ENCODE measurements at regions not wholly inside any gene's neighbourhood (a gene's known extent, or its start where the extent isn't known, plus 50 kb on each side); places are given as distances from the start of the nearest gene placed in this dataset.

DNA sequence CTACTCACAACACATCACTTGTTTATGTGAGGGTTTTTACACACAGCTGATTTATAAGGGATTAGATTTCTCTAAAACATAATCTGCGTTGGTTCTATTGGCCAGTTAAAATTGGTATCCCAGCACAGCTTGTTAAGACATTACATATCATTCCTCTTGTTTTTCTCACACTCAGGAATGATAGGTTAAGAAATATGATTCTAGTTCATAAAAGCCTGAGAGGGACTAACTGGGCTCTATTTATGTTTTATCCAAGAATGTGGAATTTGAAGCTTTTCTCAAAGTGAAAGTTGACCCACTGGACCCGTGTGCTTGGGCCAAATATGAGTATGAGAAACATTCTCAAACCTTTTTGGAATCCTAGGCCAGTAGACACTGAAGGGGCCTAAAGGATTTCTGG is 117.3 kb downstream of the TMEM170B start:
- Histone ChIP-seq H3K36me3 (ENCODE audit: control insufficient read depth in 2 of 2, extremely low read depth in 1 of 2, insufficient read depth in 2 of 2, low read length in 2 of 2) (no peaks in the 10 kb centered on the region), H4K20me1 (replicated peaks; ENCODE audit: control insufficient read depth, extremely low read depth, insufficient read depth, low read length) (no peaks in the 10 kb centered on the region), H3K27ac (ENCODE audit: insufficient read depth, low read depth, low read length) (peak overlapping the region; percentile 99), H3K4me1 (ENCODE audit: control insufficient read depth, extremely low read depth, insufficient read depth, low read length) (peaks cover 55% of the 10 kb centered on the region), H3K79me2 (ENCODE audit: control insufficient read depth, insufficient read depth, low read length) (no peaks in the 10 kb centered on the region), H3K9me3 (replicated peaks; ENCODE audit: control insufficient read depth, insufficient read depth, low read length) (no peaks in the 10 kb centered on the region), H2AFZ (ENCODE audit: low read depth, low read length) (no peak overlapping the region), H3K4me2 (ENCODE audit: insufficient read depth, low read length) (peak overlapping the region; percentile 32), H3K9ac (replicated peaks; ENCODE audit: extremely low read depth, insufficient read depth, low read length) (peak overlapping the region; percentile 84), H3K9me1 (replicated peaks; ENCODE audit: control insufficient read depth, extremely low read depth, insufficient read depth, low read length) (no peaks in the 10 kb centered on the region), H3K27me3 (ENCODE audit: control insufficient read depth in 2 of 2, insufficient read depth in 2 of 2, low read length in 2 of 2) (no peaks in the 10 kb centered on the region), H3K4me3 (replicated peaks in 1 of 3; ENCODE audit: insufficient read depth in 1 of 3, low read depth in 1 of 3, low read length in 3 of 3) (no peak overlapping the region)
- ChIA-PET CTCF (interaction anchor here (0.6 to 8.1 kb wide), 36 partner anchors 36 to 1239 kb away, joined by 3 to 120 read pairs (median 5); partner anchors contain the start of genes EDN1 and HIVEP1), POLR2A (interaction anchor here (1.3 to 6.9 kb wide), 5 partner anchors 42 to 640 kb away, joined by 3 to 210 read pairs (median 9); partner anchors contain the start of gene EDN1)
- dilution Hi-C loops (cut with MboI; ENCODE audit: extremely low pct_ligation_motif_present, low sequenced_read_pairs) (loop anchor here (10.0 kb wide), 1 partner anchor 50 kb away; no protein-coding TSS in a partner anchor), intact Hi-C loops (cut with micrococcal nuclease) (loop anchor here (1.0 to 2.0 kb wide), 7 partner anchors 44 to 1239 kb away; no protein-coding TSS in a partner anchor)
- DNase-seq (ENCODE audit: low read depth, low spot score) (peak; percentile 41), FAIRE-seq (no peak)
- BruUV-seq (replicated peaks), result no TSS peak
- TF ChIP-seq POLR2AphosphoS5 (IDR thresholded peaks at IDR 0.05; ENCODE audit: insufficient read depth, low read depth, low read length) (no peak), MYC (IDR thresholded peaks at IDR 0.05; ENCODE audit: low read depth, low read length) (no peak), JUN (IDR thresholded peaks at IDR 0.05; ENCODE audit: borderline replicate concordance, insufficient read depth, insufficient read length, low read depth) (no peak), EZH2 (IDR thresholded peaks at IDR 0.05; ENCODE audit: borderline replicate concordance, low read depth, low read length, severe bottlenecking) (no peak)
- TF ChIP-seq, protein P1, sequence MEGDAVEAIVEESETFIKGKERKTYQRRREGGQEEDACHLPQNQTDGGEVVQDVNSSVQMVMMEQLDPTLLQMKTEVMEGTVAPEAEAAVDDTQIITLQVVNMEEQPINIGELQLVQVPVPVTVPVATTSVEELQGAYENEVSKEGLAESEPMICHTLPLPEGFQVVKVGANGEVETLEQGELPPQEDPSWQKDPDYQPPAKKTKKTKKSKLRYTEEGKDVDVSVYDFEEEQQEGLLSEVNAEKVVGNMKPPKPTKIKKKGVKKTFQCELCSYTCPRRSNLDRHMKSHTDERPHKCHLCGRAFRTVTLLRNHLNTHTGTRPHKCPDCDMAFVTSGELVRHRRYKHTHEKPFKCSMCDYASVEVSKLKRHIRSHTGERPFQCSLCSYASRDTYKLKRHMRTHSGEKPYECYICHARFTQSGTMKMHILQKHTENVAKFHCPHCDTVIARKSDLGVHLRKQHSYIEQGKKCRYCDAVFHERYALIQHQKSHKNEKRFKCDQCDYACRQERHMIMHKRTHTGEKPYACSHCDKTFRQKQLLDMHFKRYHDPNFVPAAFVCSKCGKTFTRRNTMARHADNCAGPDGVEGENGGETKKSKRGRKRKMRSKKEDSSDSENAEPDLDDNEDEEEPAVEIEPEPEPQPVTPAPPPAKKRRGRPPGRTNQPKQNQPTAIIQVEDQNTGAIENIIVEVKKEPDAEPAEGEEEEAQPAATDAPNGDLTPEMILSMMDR (IDR thresholded peaks at IDR 0.05; ENCODE audit: extremely low read depth in 1 of 2, insufficient read depth in 1 of 2, low read depth in 1 of 2, low read length in 2 of 2), result no peak
- TF ChIP-seq, protein P2, sequence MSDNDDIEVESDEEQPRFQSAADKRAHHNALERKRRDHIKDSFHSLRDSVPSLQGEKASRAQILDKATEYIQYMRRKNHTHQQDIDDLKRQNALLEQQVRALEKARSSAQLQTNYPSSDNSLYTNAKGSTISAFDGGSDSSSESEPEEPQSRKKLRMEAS (IDR thresholded peaks at IDR 0.05; ENCODE audit: insufficient read depth, insufficient read length), result no peak

Data from endothelial cell of umbilical vein (primary cell).